Naive thymus-derived CD8-positive, alpha-beta T cell (primary cell): ENCODE measurements at regions not wholly inside any gene's neighbourhood (a gene's known extent, or its start where the extent isn't known, plus 50 kb on each side); places are given as distances from the start of the nearest gene placed in this dataset.

Experiments
- ATAC-seq, 2 donors: fragments of 150-1000 bp; cut with Tn5 transposase in 1 of 2; sonication (Bioruptor Pico), chemical (Tn5 transposase) in 1 of 2; 1 replicate in 1 of 2; 2 replicates in 1 of 2; pipeline ENCODE4 v1.10.0; 2021; ENCODE audit warnings: mild to moderate bottlenecking in 2 of 2, moderate library complexity in 2 of 2
- POLR2A ChIA-PET: fragments of 350-600 bp; sonication (Branson Sonifier 250); formaldehyde crosslinking; loops from one replicate; lab custom pipeline; 2021; ENCODE audit warnings: antibody characterized with exemption; lab: Charles Lee
- DNase-seq, 10 donors: peaks; one replicate each; pipeline versions ENCODE4 v3.0.0 to v3.0.0-alpha.2; 2020 to 2022
- H3K27ac Mint-ChIP-seq, 10 donors: one replicate each; pipeline ENCODE4 v1.8.0; 2020 to 2022; ENCODE audit warnings: mild to moderate bottlenecking in 10 of 10, mixed read lengths in 10 of 10, moderate library complexity in 4 of 10, inconsistent platforms in 1 of 10
- H3K27me3 Mint-ChIP-seq, 5 donors: one replicate each; pipeline ENCODE4 v1.8.0; 2021 to 2022; ENCODE audit warnings: mixed read lengths in 5 of 5
- H3K36me3 Mint-ChIP-seq, 3 donors: one replicate each; pipeline ENCODE4 v1.8.0; 2020 to 2022; ENCODE audit warnings: mixed read lengths in 3 of 3, mild to moderate bottlenecking in 2 of 3, inconsistent platforms in 1 of 3
- H3K4me1 Mint-ChIP-seq, 4 donors: one replicate each; pipeline ENCODE4 v1.8.0; 2021 to 2022; ENCODE audit warnings: mixed read lengths in 4 of 4
- H3K4me3 Mint-ChIP-seq, 10 donors: one replicate each; pipeline ENCODE4 v1.8.0; 2020 to 2022; ENCODE audit warnings: mild to moderate bottlenecking in 10 of 10, mixed read lengths in 10 of 10, moderate library complexity in 6 of 10, inconsistent platforms in 1 of 10
- H3K9me3 Mint-ChIP-seq, 9 donors: one replicate each; pipeline ENCODE4 v1.8.0; 2020 to 2022; ENCODE audit warnings: mixed read lengths in 9 of 9, mild to moderate bottlenecking in 3 of 9, inconsistent platforms in 1 of 9, moderate library complexity in 1 of 9

- no peak overlapping the region for H3K4me3 Mint-ChIP-seq
- no peak overlapping the region for H3K27ac Mint-ChIP-seq
- POLR2A ChIA-PET = no interaction called here
- H3K36me3 Mint-ChIP-seq = no peaks in the 10 kb centered on the region
- peaks cover 3 to 23% (median 19%) of the 10 kb centered on the region in 4 donors for H3K4me1 Mint-ChIP-seq
- ATAC-seq = no peak
- no peak for DNase-seq
- H3K27me3 Mint-ChIP-seq = peaks cover 0 to 2% (median 0%) of the 10 kb centered on the region in 5 donors
- no peaks in the 10 kb centered on the region for H3K9me3 Mint-ChIP-seq
Measured at GRCh38 chr7:93013446-93014061, 104.2 kb downstream of the SAMD9 start.

GRCh38 chr7:93011351-93012294, 106.2 kb downstream of the SAMD9 start:
- H3K36me3 Mint-ChIP-seq = no peaks in the 10 kb centered on the region
- POLR2A ChIA-PET = no interaction called here
- peaks cover 0 to 2% (median 0%) of the 10 kb centered on the region in 5 donors for H3K27me3 Mint-ChIP-seq
- no peaks in the 10 kb centered on the region for H3K9me3 Mint-ChIP-seq
- ATAC-seq = no peak
- DNase-seq = no peak
- no peak overlapping the region for H3K4me3 Mint-ChIP-seq
- no peak overlapping the region for H3K27ac Mint-ChIP-seq
- peaks cover 3 to 11% (median 10%) of the 10 kb centered on the region in 4 donors for H3K4me1 Mint-ChIP-seq

- Mint-ChIP-seq H3K4me3 (no peak overlapping the region), H3K27me3 (peaks cover 0 to 6% (median 3%) of the 10 kb centered on the region in 5 donors), H3K4me1 (no peaks in the 10 kb centered on the region), H3K9me3 (no peaks in the 10 kb centered on the region), H3K27ac (no peak overlapping the region), H3K36me3 (no peaks in the 10 kb centered on the region)
- POLR2A ChIA-PET = no interaction called here
- ATAC-seq = no peak
- no peak for DNase-seq
Measured at GRCh38 chr7:93008833-93009232, 108.9 kb downstream of the SAMD9 start.

GRCh38 chr7:93006480-93007095, 111.2 kb downstream of the SAMD9 start:
- ATAC-seq (no peak), DNase-seq (no peak)
- POLR2A ChIA-PET = no interaction called here
- Mint-ChIP-seq H3K27ac (no peak overlapping the region), H3K36me3 (no peaks in the 10 kb centered on the region), H3K4me1 (no peaks in the 10 kb centered on the region), H3K9me3 (no peaks in the 10 kb centered on the region), H3K27me3 (peaks cover 0 to 8% (median 3%) of the 10 kb centered on the region in 5 donors), H3K4me3 (no peak overlapping the region)

- ATAC-seq (no peak), DNase-seq (no peak)
- Mint-ChIP-seq H3K9me3 (no peaks in the 10 kb centered on the region), H3K36me3 (no peaks in the 10 kb centered on the region), H3K4me1 (no peaks in the 10 kb centered on the region), H3K27ac (no peak overlapping the region), H3K27me3 (peaks cover 0 to 8% (median 3%) of the 10 kb centered on the region in 5 donors), H3K4me3 (no peak overlapping the region)
- POLR2A ChIA-PET = no interaction called here
Measured at GRCh38 chr7:93004906-93005305, 112.9 kb downstream of the SAMD9 start.

- DNase-seq (no peak), ATAC-seq (no peak)
- H3K9me3 Mint-ChIP-seq = no peaks in the 10 kb centered on the region
- POLR2A ChIA-PET = no interaction called here
- no peak overlapping the region for H3K27ac Mint-ChIP-seq
- H3K4me1 Mint-ChIP-seq = no peaks in the 10 kb centered on the region
- peaks cover 2 to 14% (median 3%) of the 10 kb centered on the region in 5 donors for H3K27me3 Mint-ChIP-seq
- H3K36me3 Mint-ChIP-seq = no peaks in the 10 kb centered on the region
- no peak overlapping the region for H3K4me3 Mint-ChIP-seq
Measured at GRCh38 chr7:92997719-92998118, 120.1 kb downstream of the SAMD9 start.

GRCh38 chr7:92997152-92997551, 120.6 kb downstream of the SAMD9 start:
- no peaks in the 10 kb centered on the region for H3K4me1 Mint-ChIP-seq
- H3K36me3 Mint-ChIP-seq = no peaks in the 10 kb centered on the region
- POLR2A ChIA-PET = no interaction called here
- H3K27ac Mint-ChIP-seq = no peak overlapping the region
- H3K4me3 Mint-ChIP-seq = no peak overlapping the region
- no peak for ATAC-seq
- H3K27me3 Mint-ChIP-seq = peaks cover 0 to 14% (median 3%) of the 10 kb centered on the region in 5 donors
- H3K9me3 Mint-ChIP-seq = no peaks in the 10 kb centered on the region
- no peak for DNase-seq

- ATAC-seq (no peak), DNase-seq (no peak)
- Mint-ChIP-seq H3K27me3 (peaks cover 0 to 16% (median 4%) of the 10 kb centered on the region in 5 donors), H3K4me1 (no peaks in the 10 kb centered on the region), H3K27ac (no peak overlapping the region), H3K4me3 (no peak overlapping the region), H3K9me3 (no peaks in the 10 kb centered on the region), H3K36me3 (no peaks in the 10 kb centered on the region)
- POLR2A ChIA-PET = no interaction called here
Measured at GRCh38 chr7:92994901-92995300, 122.9 kb downstream of the SAMD9 start.

- Mint-ChIP-seq H3K27ac (no peak overlapping the region), H3K36me3 (no peaks in the 10 kb centered on the region), H3K9me3 (no peaks in the 10 kb centered on the region), H3K4me3 (no peak overlapping the region), H3K4me1 (no peaks in the 10 kb centered on the region), H3K27me3 (peaks cover under 1 to 9% (median 2%) of the 10 kb centered on the region in 5 donors)
- POLR2A ChIA-PET = no interaction called here
- ATAC-seq (no peak), DNase-seq (no peak)
Measured at GRCh38 chr7:92992932-92993331, 124.8 kb downstream of the SAMD9 start.

- no peaks in the 10 kb centered on the region for H3K9me3 Mint-ChIP-seq
- POLR2A ChIA-PET = no interaction called here
- no peak overlapping the region for H3K4me3 Mint-ChIP-seq
- DNase-seq = no peak
- no peaks in the 10 kb centered on the region for H3K36me3 Mint-ChIP-seq
- H3K4me1 Mint-ChIP-seq = no peaks in the 10 kb centered on the region
- no peak overlapping the region for H3K27ac Mint-ChIP-seq
- ATAC-seq = no peak
- peaks cover 0 to 9% (median 2%) of the 10 kb centered on the region in 5 donors for H3K27me3 Mint-ChIP-seq
Measured at GRCh38 chr7:92992483-92992882, 125.3 kb downstream of the SAMD9 start.

- Mint-ChIP-seq H3K9me3 (no peaks in the 10 kb centered on the region), H3K27me3 (peaks cover 0 to 9% (median 2%) of the 10 kb centered on the region in 5 donors), H3K27ac (no peak overlapping the region), H3K4me3 (no peak overlapping the region), H3K4me1 (no peaks in the 10 kb centered on the region), H3K36me3 (no peaks in the 10 kb centered on the region)
- DNase-seq (no peak), ATAC-seq (no peak)
- POLR2A ChIA-PET = no interaction called here
Measured at GRCh38 chr7:92991190-92991589, 126.6 kb downstream of the SAMD9 start.

GRCh38 chr7:92988941-92989545, 128.7 kb downstream of the SAMD9 start:
- Mint-ChIP-seq H3K27me3 (peaks cover 0 to 9% (median 2%) of the 10 kb centered on the region in 5 donors), H3K36me3 (no peaks in the 10 kb centered on the region), H3K4me3 (no peak overlapping the region), H3K9me3 (no peaks in the 10 kb centered on the region), H3K27ac (no peak overlapping the region), H3K4me1 (no peaks in the 10 kb centered on the region)
- POLR2A ChIA-PET = no interaction called here
- ATAC-seq (no peak), DNase-seq (no peak)

GRCh38 chr7:92988051-92988450, 129.7 kb downstream of the SAMD9 start:
- ATAC-seq (no peak), DNase-seq (no peak)
- H3K27me3 Mint-ChIP-seq = peaks cover 0 to 7% (median 2%) of the 10 kb centered on the region in 5 donors
- H3K36me3 Mint-ChIP-seq = no peaks in the 10 kb centered on the region
- H3K27ac Mint-ChIP-seq = no peak overlapping the region
- POLR2A ChIA-PET = no interaction called here
- no peak overlapping the region for H3K4me3 Mint-ChIP-seq
- H3K4me1 Mint-ChIP-seq = no peaks in the 10 kb centered on the region
- H3K9me3 Mint-ChIP-seq = peaks cover 0 to under 1% (median 0%) of the 10 kb centered on the region in 9 donors
